GM19395 (cell line): ENCODE measurements at regions not wholly inside any gene's neighbourhood (a gene's known extent, or its start where the extent isn't known, plus 50 kb on each side); places are given as distances from the start of the nearest gene placed in this dataset.
A peak's percentile ranks its signal among the peaks of the same experiment; 100 is the strongest.

Experiments
- ATAC-seq: cut with Tn5 transposase; IDR thresholded peaks from one replicate; pipeline ENCODE4 v1.9.1; 2021; ENCODE audit warnings: mild to moderate bottlenecking, moderate library complexity; ENCODE audit not compliant: unreplicated experiment

DNA sequence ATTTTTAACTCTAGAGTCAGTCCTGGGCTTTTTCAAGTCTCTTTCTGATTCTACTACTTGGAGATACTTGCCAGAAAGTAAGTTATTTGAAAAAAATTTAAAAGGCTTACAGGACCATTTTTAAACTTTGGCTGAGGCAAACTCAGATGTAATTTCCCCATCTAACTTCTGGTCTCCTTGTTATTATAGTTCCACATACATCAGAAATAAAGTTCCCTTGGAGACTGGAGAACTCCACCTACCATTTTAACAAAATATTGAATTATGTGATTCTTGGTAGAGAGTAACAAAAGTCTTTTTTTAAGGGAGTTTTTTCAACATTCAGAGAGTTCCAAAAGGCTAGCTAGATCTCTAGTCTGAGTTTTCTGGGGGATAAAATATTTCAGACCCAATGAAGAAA is 56.3 kb upstream of the SNX2 start:
- ATAC-seq, result no peak

DNA sequence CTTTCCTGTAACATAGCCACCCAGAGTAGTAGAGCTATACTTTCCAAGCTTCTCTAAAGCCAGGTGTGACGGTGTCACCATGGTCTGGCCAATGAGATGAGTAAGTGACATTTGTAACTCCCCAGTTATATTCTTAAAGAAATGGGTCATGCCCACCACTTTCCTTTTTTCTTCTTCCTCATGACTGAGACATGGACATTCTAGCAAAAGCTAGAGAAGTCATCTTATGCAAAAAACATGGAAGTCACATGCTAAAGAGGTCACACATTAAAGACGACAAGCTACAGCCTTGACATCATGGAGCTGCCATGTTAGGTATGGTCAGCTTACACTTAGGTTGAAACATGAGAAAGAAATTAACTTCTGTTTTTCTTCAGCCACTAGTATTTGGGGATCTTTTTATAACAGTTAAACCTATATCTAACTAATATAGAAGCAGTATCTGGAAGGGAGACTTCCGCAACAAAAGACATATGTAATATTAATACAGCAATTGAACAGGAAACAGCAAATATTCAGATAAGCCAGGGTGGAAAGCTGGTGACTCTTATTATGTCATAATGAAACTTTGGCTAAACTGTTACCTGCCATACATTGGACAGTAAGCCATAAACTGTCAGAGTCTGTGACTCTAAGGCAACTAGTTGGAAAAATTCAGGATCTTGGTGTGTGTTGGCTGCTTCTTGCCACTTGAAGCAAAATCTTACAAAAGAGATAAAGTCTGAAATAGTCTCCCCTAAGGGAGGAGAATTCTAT is 54.7 kb upstream of the SNX2 start:
- peak; percentile 38 for ATAC-seq

DNA sequence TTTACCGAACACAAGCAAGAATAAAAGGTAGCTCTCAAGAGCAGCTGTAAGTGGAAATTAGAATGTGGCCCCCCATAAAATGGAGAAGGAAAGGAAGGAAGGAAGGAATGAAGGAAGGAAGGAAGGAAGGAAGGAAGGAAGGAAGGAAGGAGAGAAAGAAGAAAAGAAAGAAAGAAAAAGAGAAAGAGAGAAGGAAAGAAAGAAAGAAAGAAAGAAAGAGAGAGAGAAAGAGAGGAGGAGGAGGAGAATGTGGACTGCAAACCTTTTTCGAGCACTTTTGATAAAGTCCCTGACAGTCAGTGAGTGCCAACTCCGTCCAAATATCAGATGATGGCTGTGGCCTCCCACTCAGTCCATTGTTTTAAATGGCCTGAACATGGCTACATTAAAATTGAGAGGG is 53.8 kb upstream of the SNX2 start:
- ATAC-seq, result no peak

DNA sequence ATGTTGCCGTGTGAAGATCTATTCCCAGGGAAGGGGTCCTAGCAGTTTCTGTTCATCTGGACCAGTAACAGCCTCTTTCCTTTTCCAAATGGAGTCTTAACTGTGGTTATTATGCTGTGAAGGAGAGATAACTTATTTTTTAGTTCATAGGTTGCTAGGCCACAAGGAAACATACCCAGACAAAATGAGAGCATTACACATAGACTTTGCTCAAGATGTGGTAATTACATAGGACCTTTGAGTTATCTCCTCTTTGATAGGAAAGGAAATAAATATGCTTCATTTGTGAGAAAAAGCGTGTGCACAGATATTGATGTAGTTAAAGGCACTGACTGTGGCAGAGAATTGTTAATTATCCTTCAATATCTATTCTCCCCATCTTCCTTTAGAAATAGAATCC is 52.5 kb upstream of the SNX2 start:
- no peak for ATAC-seq

DNA sequence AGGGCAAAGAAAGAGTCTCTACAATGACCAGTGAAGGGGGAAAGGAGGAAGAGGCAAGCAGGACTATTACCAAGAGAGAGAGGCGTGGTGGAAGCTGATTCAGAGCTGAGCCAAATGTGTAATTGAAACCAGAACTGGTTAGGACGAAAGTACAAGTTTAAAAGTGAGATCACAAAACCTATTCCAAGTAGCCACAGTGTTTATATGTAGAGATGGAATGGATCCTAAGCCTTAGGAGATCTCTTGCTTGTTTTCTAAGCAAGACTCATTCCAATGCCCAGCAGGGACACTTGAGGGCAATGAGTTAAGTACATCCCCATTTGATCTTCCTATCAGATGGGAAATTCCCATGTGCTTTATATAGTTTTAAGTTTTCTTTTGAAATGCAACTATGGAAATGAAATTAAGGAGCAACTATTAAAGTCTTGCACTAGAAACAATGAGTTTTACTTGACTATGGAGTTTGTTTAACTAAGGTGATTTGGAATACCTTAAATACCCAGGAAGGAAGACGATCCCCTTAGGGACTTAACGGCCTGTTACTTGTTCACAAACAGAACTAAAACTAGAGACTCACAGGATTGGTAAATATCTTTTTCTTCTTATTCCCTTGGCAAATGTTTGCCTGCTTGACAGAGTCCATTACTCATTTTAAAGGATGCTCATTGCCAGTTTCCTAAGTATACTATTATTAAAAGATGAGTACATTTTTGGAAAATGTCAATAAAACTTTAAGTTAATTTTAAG is 51.1 kb upstream of the SNX2 start:
- ATAC-seq, result peak; percentile 93
